ENCODE measurements at regions not wholly inside any gene's neighbourhood (a gene's known extent, or its start where the extent isn't known, plus 50 kb on each side); places are given as distances from the start of the nearest gene placed in this dataset.

DNA sequence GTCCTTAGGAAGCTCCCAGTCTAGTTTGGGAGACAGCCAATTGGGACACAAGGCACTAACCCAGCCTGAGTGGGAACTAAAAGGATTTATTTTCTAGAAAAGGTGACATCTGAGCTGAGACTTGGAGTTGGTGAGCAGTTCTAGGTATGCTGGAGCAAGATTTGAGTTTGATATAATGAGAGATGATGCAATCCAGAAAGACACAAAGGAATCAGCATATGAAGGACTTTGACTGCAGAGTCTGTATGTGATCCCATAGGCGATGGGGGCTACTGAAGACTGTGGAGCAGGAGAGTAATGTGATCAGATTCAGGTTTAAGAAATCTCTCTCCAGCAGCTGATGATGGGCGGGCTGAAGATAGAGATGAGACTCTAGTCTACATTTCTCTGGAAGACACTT lies 135.1 kb upstream of the MYCN start:
- POLR2A ChIA-PET (ENCODE audit: partially characterized antibody): no interaction called here
- Histone ChIP-seq H3K9ac (replicated peaks in 1 of 4; ENCODE audit: extremely low read depth in 1 of 4, low read depth in 3 of 4, low read length in 3 of 4) (no peak overlapping the region), H4K5ac (ENCODE audit: insufficient read length, low read depth, low read length) (no peak overlapping the region), H3K4me3 (ENCODE audit: extremely low read depth in 1 of 4, insufficient read depth in 2 of 4, low read depth in 3 of 4, low read length in 4 of 4) (no peak overlapping the region), H3K27ac (ENCODE audit: low read depth, low read length) (no peak overlapping the region), H3K23ac (ENCODE audit: insufficient read length) (no peak overlapping the region), H3K27me3 (replicated peaks in 1 of 4; ENCODE audit: control insufficient read depth in 3 of 4, extremely low read depth in 1 of 4, insufficient read depth in 3 of 4, low read length in 3 of 4) (no peaks in the 10 kb centered on the region), H2AK5ac (ENCODE audit: low read depth, low read length) (no peak overlapping the region), H4K91ac (replicated peaks; ENCODE audit: insufficient read length, low read length) (no peak overlapping the region), H3K4ac (replicated peaks; ENCODE audit: insufficient read length, low read depth, low read length) (no peak overlapping the region), H3K79me1 (ENCODE audit: low read depth, low read length) (no peaks in the 10 kb centered on the region), H2BK15ac (ENCODE audit: low read length) (no peak overlapping the region), H2BK20ac (ENCODE audit: low read length) (no peak overlapping the region), H2BK5ac (ENCODE audit: low read depth, low read length) (no peak overlapping the region), H3K79me2 (ENCODE audit: control insufficient read depth in 1 of 2, insufficient read depth in 2 of 2, low read length in 2 of 2) (no peaks in the 10 kb centered on the region), H3K18ac (ENCODE audit: extremely low read depth, low read length) (no peak overlapping the region), H3K36me3 (ENCODE audit: control insufficient read depth in 2 of 4, insufficient read depth in 4 of 4, low read length in 3 of 4) (no peaks in the 10 kb centered on the region), H2BK12ac (ENCODE audit: low read depth, low read length) (no peak overlapping the region), H3K14ac (ENCODE audit: insufficient read length) (no peak overlapping the region), H2BK120ac (replicated peaks; ENCODE audit: low read depth, low read length) (no peak overlapping the region), H3K56ac (replicated peaks; ENCODE audit: insufficient read length, low read depth, low read length) (no peak overlapping the region), H3K4me2 (ENCODE audit: insufficient read depth in 1 of 2, low read depth in 2 of 2, low read length in 2 of 2) (no peak overlapping the region), H3K9me3 (ENCODE audit: insufficient read depth in 2 of 2, low read depth in 1 of 2, low read length in 1 of 2) (no peaks in the 10 kb centered on the region), H3K4me1 (replicated peaks in 1 of 4; ENCODE audit: control insufficient read depth in 3 of 4, insufficient read depth in 4 of 4, low read length in 3 of 4) (peaks cover 1 to 10% (median 7%) of the 10 kb centered on the region in 4 experiments; a peak in 6 of 7 replicates), H4K8ac (ENCODE audit: extremely low read depth, insufficient read depth, low read length) (no peak overlapping the region), H4K20me1 (replicated peaks in 1 of 2; ENCODE audit: control insufficient read depth in 1 of 2, insufficient read depth in 2 of 2, low read length in 2 of 2) (no peaks in the 10 kb centered on the region), H2AFZ (ENCODE audit: low read length) (no peak overlapping the region), H3K23me2 (ENCODE audit: low read depth, low read length) (no peaks in the 10 kb centered on the region)
- WGBS, 2 experiments (ENCODE audit: extremely low coverage in 1 of 2, insufficient coverage in 1 of 2, insufficient read length in 1 of 2, insufficient replicate concordance in 2 of 2, low coverage in 1 of 2, low lambda C conversion rate in 2 of 2, missing lambda C conversion rate in 1 of 2): 76% methylated on average over 2 of the region's 2 CpGs; no CpG with 5 or more reads in 1 of the 2 experiments
- FAIRE-seq (no peak), DNase-seq (ENCODE audit: low read depth in 1 of 2, low spot score in 2 of 2) (no peak)
- CTCF ChIA-PET (ENCODE audit: partially characterized antibody): interaction anchor here (0.6 to 1.5 kb wide), 6 partner anchors 9 to 206 kb away, joined by 3 to 4 read pairs (median 3); no protein-coding TSS in a partner anchor
- TF ChIP-seq CEBPB (IDR thresholded peaks at IDR 0.05; ENCODE audit: low read depth, low read length) (peak; percentile 69; the same call in 1 of the 2 replicates), RNF2 (IDR thresholded peaks at IDR 0.05; ENCODE audit: borderline replicate concordance, low read depth, low read length, missing control alignments, poor library complexity, severe bottlenecking) (no peak)
